SJCRH30 (cell line): ENCODE measurements at regions not wholly inside any gene's neighbourhood (a gene's known extent, or its start where the extent isn't known, plus 50 kb on each side); places are given as distances from the start of the nearest gene placed in this dataset.

Experiments
- DNase-seq, 2 experiments: peaks; one replicate each; pipeline ENCODE4 v3.0.0-alpha.2; 2015 to 2020
- H3K27ac ChIP-seq: fragments of 250-450 bp; sonication (Bioruptor Pico); 2 replicates; pipeline ENCODE4 v1.5.1; 2020; ENCODE audit warnings: mild to moderate bottlenecking, moderate library complexity
- H3K27me3 ChIP-seq: fragments of 250-450 bp; sonication (Bioruptor Pico); 2 replicates; pipeline ENCODE4 v1.5.1; 2020; ENCODE audit warnings: mild to moderate bottlenecking, moderate library complexity
- H3K36me3 ChIP-seq: fragments of 250-450 bp; sonication (Bioruptor Pico); 2 replicates; pipeline ENCODE4 v1.5.1; 2020; ENCODE audit warnings: mild to moderate bottlenecking, moderate library complexity
- H3K4me1 ChIP-seq: fragments of 250-450 bp; sonication (Bioruptor Pico); 2 replicates; pipeline ENCODE4 v1.5.1; 2020; ENCODE audit warnings: mild to moderate bottlenecking, moderate library complexity
- H3K4me3 ChIP-seq: fragments of 250-450 bp; sonication (Bioruptor Pico); 2 replicates; pipeline ENCODE4 v1.5.1; 2020; ENCODE audit warnings: mild to moderate bottlenecking, moderate library complexity
- H3K9me3 ChIP-seq: fragments of 250-450 bp; sonication (Bioruptor Pico); replicated peaks from 2 replicates; pipeline ENCODE4 v1.5.1; 2020; ENCODE audit warnings: mild to moderate bottlenecking, moderate library complexity

GRCh38 chr4:90071289-90072235, 55.6 kb upstream of the CCSER1 start:
- Histone ChIP-seq H3K9me3 (peaks cover 4% of the 10 kb centered on the region; the same call in 1 of the 2 replicates), H3K27ac (no peak overlapping the region), H3K4me1 (no peaks in the 10 kb centered on the region), H3K4me3 (no peak overlapping the region), H3K36me3 (no peaks in the 10 kb centered on the region), H3K27me3 (no peaks in the 10 kb centered on the region)
- DNase-seq: no peak

GRCh38 chr4:90074322-90074886, 52.8 kb upstream of the CCSER1 start:
- peaks cover 4% of the 10 kb centered on the region; the same call in 1 of the 2 replicates for H3K9me3 ChIP-seq
- H3K4me3 ChIP-seq: no peak overlapping the region
- H3K27me3 ChIP-seq: no peaks in the 10 kb centered on the region
- no peaks in the 10 kb centered on the region for H3K36me3 ChIP-seq
- no peak for DNase-seq
- H3K4me1 ChIP-seq: 0 out of 2 replicates have a peak, but pooled peaks cover 3% of the 10 kb centered on the region
- H3K27ac ChIP-seq: no peak overlapping the region
